ENCODE measurements at regions not wholly inside any gene's neighbourhood (a gene's known extent, or its start where the extent isn't known, plus 50 kb on each side); places are given as distances from the start of the nearest gene placed in this dataset.
"Not testable (repeated sequence)": the region's sequence is repeated elsewhere in the genome, so short reads cannot be mapped to it uniquely, and the experiment has no call there.

DNA sequence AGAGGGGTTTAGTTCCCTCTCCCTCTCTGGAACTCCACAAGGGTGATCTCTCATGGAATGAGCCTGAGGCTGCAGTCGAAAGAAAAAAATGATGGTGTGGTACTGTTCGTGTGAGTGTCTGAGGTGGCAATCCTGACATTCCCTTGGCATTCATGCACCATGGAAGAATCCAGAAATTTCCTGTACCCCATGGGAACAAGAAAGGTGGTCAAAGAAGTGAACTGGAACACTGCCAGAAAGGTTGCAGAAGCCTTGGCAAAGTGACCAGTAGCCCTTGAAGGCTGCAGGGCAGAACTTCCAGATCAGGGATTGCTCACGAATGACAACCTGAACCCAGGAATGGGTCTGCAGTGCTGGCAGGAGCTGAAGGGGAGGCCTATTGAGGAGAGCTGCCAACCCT, 394.7 kb downstream of the CD83 start:
- no peak for DNase-seq (ENCODE audit: extremely low read depth in 1 of 2, low read depth in 1 of 2)

DNA sequence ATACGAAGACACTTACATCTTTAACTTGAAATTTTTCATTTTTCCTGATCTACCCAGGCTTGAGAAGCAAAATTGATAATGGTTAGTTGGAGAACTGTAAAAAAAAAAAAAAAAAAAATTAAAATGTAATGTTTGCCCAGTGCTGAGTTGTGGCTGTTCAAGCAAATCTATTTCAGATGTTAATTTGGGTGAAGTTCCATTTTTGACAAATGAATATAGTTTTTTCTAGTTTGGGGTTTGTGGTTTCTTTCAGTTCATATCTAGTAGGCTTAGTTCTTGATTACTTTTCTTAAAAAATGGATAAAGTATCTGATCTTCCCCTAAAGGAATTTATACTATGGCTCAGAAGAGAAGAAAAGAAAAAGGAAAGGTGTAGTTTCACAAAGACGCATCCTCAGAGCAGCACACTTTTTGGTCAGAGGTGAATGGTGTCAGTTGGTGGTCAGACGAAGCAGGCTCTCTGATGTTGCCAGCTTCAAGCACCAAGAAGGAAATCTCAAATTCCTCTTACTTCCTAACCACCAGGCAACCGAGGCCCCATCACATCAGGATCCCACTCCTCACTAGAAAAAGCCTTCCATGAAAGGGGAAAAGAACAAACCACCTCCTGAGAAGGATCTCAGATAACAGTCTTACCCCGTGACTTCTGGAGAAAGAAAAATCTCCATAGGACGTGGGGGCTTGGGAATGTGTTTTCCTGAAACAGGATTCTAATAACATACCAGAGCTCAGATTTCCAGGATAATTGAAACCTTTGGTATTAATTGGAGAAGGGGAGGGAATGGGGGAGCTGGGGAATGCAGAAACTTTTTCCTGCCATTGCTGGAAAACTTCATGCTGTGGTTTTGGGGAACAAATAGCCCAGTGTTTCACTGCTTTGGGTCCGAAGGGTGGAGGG, 396.2 kb downstream of the CD83 start:
- DNase-seq (ENCODE audit: extremely low read depth in 1 of 2, low read depth in 1 of 2), result no peak

DNA sequence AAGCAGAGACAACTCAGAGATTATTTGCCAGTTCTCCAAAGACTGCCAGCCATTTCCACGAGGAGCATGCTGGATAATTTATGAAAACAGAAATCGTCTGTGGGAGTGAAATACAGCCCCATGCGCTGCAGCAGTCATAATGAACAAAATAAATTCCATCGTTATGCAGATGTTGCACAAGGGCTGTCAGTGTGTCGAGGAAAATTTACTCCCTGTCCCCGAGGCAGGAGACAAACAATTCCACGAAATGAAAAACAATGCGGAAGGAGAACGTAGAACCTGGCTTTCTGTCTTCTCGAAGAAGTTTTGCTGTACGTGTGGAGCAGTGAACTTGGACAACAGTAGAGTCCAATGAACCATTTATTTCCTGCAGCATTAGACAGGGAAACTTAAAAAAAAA, 399.4 kb downstream of the CD83 start:
- DNase-seq (ENCODE audit: extremely low read depth in 1 of 2, low read depth in 1 of 2), result no peak

DNA sequence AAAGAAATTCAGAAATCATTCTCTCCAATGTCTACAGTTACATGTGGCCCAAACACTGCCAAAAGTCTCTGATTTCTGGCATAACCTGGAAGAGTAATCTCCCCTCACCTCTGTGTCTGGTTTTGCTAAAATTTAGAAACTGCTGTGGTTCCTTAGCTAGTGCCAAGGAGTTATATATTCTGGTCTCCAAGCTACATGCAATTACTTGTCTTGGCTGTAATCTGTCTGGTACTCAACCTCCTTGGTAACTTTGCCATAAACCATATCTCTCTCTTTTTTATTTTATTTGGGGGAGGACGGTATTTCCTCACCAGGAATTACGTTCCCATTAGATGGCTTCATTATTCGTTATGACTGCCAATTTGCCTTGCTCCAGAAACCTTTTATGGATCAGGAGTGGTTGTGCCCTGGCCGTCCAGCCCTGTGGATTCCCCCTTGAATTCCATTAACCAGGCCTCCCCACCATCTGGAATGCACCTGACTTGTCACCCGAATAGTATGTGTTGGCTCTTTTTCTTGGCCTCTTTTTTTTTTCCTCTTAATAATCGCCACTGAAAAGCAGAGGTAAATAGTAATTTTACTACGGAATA, 400.0 kb downstream of the CD83 start:
- no peak for DNase-seq (ENCODE audit: extremely low read depth in 1 of 2, low read depth in 1 of 2)

DNA sequence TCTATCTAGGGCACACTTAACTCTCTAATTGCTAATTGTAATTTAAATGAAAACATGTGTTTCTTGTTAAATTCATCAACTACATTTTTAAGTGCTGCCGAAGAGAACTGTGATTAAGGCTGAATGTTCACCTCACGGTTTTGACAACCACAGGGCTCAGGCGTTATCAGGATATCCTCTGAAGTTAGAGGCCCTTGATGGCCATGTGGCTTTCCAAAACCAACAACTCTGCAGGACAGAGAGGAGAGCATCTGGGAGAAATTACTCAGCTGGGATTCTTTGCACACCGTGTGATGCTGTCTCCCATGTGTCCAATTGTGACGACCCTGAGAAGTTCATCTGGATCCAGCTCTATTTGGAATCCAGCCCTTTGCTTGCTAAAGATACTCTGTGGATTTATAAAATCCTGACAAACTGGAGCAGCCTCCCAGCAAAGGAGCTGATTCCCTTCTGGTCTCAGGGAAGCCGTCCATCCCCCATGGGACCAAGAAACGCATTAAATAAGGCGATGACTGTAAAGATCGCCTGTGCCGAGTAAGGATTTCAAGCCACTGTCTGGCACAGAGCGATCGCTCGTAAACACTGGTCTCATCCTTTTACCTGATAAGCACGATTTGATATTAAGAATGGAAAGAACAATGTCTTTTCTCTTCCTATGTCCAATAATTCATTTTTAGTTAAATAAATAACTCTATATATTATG, 401.1 kb downstream of the CD83 start:
- no peak for DNase-seq (ENCODE audit: extremely low read depth in 1 of 2, low read depth in 1 of 2)

DNA sequence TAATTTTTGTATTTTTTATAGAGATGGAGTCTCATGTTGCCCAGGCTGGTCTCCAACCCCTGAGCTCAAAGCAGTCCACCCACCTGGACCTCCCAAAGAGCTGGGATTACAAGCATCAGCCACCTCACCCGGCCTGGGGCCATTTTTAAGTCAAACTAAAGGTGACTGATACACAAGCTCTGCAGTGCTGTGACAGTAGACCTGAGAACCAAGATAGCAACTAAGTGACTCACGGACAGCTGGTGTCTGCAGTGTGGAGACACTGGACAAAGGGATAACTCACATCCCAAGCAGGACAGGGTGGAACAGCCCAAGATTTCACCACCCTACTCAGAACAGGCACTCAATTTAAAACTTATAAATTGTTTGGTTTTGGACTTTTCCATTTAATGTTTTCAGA, 402.5 kb downstream of the CD83 start:
- DNase-seq (ENCODE audit: extremely low read depth in 1 of 2, low read depth in 1 of 2), result no peak

DNA sequence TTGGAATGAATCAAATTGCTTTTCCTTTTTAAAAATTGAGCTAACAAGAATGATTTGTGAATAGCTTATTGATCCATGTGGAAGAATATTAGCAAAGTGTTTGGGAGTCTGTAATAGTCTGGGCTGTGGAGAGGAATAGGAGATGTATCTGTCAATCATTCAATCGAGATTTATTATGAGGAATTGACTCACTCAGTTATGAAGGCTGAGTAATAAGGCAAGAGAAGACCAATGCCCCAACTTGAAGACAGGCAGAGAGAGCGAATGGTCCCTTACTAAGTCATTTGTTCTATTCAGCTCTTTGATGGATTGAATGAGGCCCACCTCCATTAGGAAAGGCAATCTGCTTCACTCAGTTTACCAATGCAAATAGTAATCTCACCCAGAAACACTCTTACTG, 403.0 kb downstream of the CD83 start:
- DNase-seq (ENCODE audit: extremely low read depth in 1 of 2, low read depth in 1 of 2), result no peak

DNA sequence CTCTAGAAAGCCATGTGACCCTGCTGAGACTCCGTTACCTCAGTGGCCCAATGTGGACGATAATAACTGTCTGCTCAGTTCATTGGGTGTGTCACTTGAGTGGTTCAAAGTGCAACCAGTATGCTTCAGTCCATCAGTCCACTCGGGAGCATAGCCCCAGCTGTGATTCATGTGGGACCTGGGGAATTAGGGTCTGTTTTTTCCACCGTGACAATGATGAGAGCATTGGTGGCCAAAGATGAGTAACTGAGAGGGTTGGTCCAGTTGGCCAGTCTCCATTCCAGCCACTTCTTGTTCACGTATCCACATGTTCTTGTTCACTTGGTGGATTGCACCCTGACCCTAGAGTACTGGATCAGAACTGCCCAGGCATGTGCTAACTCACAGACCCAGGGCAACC, 403.6 kb downstream of the CD83 start:
- no peak for DNase-seq (ENCODE audit: extremely low read depth in 1 of 2, low read depth in 1 of 2)

DNA sequence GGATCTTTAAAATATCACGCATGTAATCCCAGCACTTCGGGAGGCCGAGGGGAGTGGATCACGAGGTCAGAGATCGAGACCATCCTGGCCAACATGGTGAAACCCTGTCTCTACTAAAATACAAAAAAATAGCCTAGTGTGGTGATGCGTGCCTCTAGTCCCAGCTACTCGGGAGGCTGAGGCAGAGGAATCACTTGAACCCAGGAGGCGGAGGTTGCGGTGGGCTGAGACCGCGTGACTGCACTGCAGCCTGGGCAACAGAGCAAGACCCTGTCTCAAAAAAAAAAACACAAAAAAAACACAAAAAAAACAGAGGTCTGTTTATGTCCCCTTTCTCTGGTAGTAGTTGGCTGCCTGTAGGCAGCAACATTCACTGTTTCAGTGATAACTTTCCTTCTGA, 404.3 kb downstream of the CD83 start:
- DNase-seq (ENCODE audit: extremely low read depth in 1 of 2, low read depth in 1 of 2), result not testable (repeated sequence)

DNA sequence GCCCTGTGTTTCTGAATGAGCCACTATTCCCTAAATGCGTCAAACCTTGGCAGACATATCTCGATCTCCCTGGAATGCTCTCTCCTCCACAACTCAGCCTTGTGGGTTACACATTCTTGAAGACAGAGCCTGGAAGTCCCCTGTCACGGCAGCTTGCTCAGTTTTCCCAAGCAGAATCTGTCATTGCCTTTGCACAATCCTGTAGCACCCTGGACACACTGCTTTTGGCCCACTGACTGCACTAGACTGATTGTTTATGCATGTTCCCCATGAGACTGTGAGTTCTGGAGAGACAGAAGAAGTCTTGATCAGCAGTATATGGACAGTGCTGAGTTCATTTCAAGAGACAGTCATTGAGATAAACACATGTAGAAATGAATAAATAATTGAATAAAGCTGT, 406.7 kb downstream of the CD83 start:
- DNase-seq (ENCODE audit: extremely low read depth in 1 of 2, low read depth in 1 of 2), result no peak

DNA sequence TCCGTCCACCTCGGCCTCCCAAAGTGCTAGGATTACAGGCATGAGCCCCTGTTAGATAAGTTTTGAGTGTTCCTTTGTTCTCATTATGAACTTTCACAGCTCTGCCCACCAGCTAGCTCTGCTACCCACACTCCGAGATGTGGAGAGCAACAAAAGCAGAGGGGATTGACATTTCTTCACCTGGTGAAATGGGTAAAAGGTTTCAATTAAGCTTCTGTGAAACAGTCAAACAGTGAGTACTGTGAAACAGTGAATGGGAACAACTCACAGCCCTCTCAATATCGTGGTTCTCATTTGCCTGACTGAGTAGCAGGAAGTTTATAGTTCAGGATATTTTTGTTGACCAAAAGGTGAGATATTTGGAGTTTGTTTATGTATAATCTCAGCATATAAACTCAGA, 412.8 kb downstream of the CD83 start:
- DNase-seq (ENCODE audit: extremely low read depth in 1 of 2, low read depth in 1 of 2), result no peak

DNA sequence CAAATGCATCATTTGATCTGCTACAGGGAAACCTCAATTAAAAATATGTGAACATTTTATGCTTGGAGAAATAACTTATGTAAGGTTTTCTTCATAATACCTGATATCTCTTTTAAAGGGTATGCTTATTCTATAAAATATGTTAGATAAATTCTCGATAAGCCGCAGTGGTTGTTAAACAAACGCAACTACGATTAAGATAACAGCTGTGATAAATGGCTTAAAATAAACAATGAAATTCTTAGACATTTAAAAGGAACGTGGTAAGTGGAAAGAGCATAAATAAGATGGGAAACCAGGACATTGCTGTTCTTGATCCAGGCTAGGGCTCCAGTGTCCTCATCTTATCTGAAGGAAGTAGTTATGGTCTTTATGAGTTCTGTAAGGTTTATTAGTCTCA, 415.9 kb downstream of the CD83 start:
- no peak for DNase-seq (ENCODE audit: extremely low read depth in 1 of 2, low read depth in 1 of 2)

DNA sequence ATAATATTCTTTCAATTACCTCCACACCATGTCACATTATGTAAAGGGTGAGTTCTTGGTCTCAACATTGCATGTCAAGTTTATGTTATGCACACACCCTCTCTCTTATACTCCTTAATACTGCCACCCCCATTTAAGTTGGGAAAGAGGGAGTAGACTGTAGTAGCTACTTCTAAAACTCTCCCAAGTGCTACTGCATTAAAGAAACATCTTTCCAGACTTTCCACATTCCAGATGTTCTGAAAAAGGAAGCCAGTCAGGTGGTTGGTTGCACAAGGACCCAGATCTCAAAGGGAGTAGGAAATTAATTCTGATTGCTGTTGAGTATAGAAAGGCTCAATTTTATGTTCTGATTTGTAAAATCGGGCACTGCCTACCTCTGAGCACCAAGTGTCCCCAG, 419.5 kb downstream of the CD83 start:
- DNase-seq (ENCODE audit: extremely low read depth in 1 of 2, low read depth in 1 of 2), result no peak

DNA sequence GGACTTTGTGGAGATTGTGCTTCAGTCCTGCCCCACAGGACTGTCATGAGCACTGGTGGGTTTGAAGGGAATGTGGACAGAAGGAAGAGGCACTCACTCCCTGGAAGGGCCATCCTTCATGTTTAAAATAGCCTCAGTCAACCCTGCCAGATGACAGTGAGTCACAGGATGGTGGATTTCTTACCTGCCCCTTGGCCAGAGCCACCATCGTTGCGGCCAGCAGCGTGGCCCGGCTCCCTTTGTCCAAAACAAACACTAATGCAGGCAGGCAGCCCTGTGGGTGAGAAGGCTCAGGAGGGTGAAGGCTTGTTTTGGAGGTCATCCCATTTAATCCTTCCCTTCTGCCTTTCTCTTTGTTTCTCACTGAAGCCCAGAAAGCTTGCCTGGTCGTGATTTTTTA, 422.7 kb downstream of the CD83 start:
- DNase-seq (ENCODE audit: extremely low read depth in 1 of 2, low read depth in 1 of 2), result no peak

DNA sequence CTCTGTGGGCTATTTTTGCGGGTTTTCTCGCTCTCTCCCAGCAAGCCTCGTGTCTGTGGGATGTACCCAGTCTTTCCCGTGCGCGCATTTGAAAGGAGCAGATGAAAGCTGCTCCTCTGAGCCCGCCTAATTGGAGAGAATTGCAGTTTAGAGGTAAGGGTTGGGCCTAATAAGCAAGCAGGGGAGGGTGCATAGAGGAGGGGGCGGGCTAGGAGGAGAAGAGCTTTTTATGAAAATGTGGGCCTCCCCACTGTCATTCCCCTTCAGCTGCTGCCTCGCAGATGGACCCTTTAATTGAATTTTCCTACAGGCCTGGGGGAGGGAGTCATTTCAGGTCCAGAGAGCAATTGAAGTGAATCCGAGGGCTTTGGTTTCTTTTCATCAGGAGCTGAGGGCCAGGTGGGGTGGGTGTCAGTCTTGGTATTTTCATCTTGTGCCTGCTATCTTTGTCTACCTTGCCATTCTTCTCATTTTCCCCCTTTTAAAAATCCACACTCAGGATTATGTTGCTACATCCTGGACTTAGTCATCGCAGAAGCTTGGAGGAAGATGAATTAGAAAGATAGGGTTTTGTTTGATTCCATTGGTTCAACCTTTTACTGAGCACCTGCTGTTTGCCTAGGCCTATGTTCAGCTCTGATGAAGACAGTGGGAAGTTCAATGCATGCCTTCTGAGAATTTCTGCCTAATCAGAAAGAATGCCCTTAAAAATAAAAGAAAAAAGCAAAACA, 423.4 kb downstream of the CD83 start:
- DNase-seq (ENCODE audit: extremely low read depth in 1 of 2, low read depth in 1 of 2), result no peak

DNA sequence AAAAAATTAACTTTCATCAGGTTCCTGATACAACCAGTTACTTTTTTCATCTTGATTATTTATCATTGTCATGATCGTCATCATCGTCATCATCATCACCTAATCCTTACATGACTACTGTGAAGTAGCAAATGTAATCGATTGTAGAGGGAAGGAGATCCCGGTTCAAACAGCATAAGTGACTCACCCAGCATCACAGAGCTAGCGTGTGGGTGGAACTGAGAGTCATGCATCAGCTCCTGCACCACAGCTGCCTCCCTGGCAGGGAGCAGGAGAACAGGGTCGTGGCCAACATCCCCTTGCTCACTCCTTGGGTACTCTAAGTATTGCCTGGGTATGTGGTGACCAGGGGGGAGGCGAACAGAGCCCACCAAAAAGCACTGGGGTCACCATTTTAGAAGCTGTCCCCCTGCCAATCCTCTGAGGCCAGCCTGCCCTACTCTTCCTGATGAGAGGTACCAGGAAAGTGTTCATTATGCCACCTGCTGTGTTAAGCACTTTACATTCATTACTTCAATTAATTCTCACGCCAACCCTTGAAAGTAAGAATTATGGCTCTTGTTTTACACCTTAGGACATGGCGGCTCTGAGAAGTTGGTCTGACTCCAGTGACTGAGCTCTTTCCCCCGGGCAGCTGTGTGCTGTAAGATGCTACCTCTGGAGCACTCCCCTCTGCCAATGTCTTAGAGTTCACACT, 425.2 kb downstream of the CD83 start:
- DNase-seq (ENCODE audit: extremely low read depth in 1 of 2, low read depth in 1 of 2), result no peak

DNA sequence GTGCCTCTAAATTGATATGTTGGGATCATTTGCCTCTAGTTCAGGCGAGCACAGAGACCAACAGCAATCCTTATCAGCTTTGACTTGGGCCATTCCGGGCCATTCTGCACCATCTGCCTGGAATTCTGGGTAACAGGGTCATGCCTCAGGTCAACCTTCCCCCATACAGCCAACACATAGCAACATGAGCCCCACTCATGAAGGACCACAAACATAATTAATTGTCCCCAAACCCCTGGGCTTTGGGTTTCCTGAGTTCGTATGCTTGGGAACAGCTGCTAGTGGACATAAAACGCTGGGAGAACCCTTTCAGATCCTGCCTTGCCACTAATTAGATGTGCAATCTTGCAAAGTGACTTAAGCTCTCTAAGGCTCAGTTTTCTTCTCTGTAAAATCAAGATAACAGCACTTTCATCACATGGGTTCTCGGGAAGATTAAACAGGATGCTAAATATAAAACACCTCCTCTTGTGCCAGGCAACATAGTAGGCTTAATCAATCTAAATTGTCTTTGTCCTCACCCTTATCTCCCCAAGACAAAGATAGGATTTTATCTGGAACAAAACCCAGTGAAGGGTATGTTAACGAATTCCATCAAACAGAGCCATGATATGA, 426.5 kb downstream of the CD83 start:
- no peak for DNase-seq (ENCODE audit: extremely low read depth in 1 of 2, low read depth in 1 of 2)

DNA sequence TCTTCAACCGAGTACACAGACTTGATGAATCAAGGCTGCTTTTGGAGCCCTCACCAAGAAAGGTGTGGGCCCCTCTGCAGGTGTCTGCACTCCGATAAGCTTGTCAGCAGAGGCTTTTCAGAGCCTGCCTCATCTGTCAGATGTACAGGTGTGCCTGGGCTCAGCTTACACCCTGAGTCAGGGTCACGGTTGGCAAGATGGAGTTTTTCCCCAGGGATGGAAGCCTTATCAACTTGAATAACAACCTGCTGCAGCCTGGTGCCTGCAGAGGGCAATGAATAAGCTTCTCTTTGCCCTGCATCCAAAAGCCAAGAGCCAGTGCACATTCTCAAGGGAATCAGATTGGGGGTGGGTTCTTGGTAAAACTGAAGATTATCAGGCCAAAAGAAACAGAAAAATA, 427.1 kb downstream of the CD83 start:
- no peak for DNase-seq (ENCODE audit: extremely low read depth in 1 of 2, low read depth in 1 of 2)

DNA sequence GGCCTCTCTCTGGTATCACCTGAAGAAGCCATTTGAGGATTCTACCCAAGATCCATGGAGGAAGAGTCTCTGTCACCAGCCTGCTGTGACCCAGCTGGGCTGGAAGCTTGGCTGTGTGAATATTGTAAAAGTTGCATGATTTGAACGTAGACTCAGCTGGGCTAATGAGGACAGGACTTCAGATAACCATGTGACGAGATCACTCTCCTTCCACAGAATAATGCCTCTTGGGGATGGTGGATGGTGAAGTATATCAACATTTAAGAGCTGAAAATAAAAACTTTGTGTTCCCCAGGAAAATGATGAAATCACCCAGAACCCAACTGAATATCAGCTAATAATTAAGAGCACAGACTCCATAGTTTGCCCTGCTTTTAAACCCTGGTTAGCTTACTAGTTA, 427.9 kb downstream of the CD83 start:
- DNase-seq (ENCODE audit: extremely low read depth in 1 of 2, low read depth in 1 of 2), result no peak

DNA sequence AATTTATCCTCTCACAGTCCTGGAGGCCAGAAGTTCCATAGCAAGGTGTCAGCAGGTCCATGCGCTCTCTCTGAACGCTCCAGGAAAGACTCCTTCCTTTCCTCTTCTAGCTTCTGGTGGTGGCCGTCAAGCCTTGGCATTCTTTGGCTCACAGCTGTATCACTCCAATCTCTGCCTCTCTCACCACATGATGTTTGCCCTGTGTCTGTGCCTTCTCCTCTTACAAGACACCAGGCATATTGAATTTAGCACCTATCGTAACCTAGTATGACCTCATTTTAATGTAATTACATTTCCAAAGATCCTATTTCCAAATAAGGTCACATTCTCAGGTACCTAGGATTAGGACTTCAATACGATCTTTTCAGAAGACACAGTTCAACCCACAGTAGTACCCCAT, 428.5 kb downstream of the CD83 start:
- DNase-seq (ENCODE audit: extremely low read depth in 1 of 2, low read depth in 1 of 2), result no peak
